Fibroblast of the aortic adventitia (primary cell): ENCODE measurements at regions not wholly inside any gene's neighbourhood (a gene's known extent, or its start where the extent isn't known, plus 50 kb on each side); places are given as distances from the start of the nearest gene placed in this dataset.

ENCODE experiments used
- DNase-seq: peaks from one replicate; pipeline ENCODE4 v3.0.0-alpha.2; 2010; ENCODE audit warnings: low read depth
- H3K4me3 ChIP-seq: 2 replicates; pipeline ENCODE4 v1.5.1; 2011; ENCODE audit warnings: low read depth, mild to moderate bottlenecking, control low read depth, low read length, moderate library complexity
- CTCF ChIP-seq: IDR thresholded peaks from 2 replicates; pipeline ENCODE4 v1.5.1; 2011; ENCODE audit warnings: mild to moderate bottlenecking, low read length, control low read depth, inconsistent platforms; ENCODE audit not compliant: insufficient read depth

GRCh38 chr15:25068696-25069095 is 113.9 kb downstream of the SNRPN start:
- TF ChIP-seq CTCF, result no peak
- no peak overlapping the region for H3K4me3 ChIP-seq
- no peak for DNase-seq

- DNase-seq, result no peak
- no peak overlapping the region for H3K4me3 ChIP-seq
- no peak for TF ChIP-seq CTCF
Observed at GRCh38 chr15:25070353-25070963, 115.7 kb downstream of the SNRPN start.

- TF ChIP-seq CTCF, result no peak
- DNase-seq, result no peak
Observed at GRCh38 chr15:25072857-25073476, 118.2 kb downstream of the SNRPN start.

GRCh38 chr15:25087137-25087536 is 132.3 kb downstream of the SNRPN start:
- no peak for TF ChIP-seq CTCF
- no peak for DNase-seq
- H3K4me3 ChIP-seq, result no peak overlapping the region

More at GRCh38 chr15:25072857-25073476, 118.2 kb downstream of the SNRPN start:
- no peak overlapping the region for H3K4me3 ChIP-seq

- TF ChIP-seq CTCF, result no peak
- DNase-seq, result no peak
- H3K4me3 ChIP-seq, result no peak overlapping the region
Observed at GRCh38 chr15:25088261-25088790, 133.5 kb downstream of the SNRPN start.

- no peak for TF ChIP-seq CTCF
- DNase-seq, result no peak
- no peak overlapping the region for H3K4me3 ChIP-seq
Observed at GRCh38 chr15:25089577-25089976, 134.8 kb downstream of the SNRPN start.
